Left cardiac atrium (tissue), 4 donors: ENCODE measurements at regions not wholly inside any gene's neighbourhood (a gene's known extent, or its start where the extent isn't known, plus 50 kb on each side); places are given as distances from the start of the nearest gene placed in this dataset.
"Not testable (repeated sequence)": the region's sequence is repeated elsewhere in the genome, so short reads cannot be mapped to it uniquely, and the experiment has no call there.

Experiments used
- ATAC-seq, 2 donors: fragments of 200-7000 bp; cut with Tn5 transposase; one replicate each; pipeline ENCODE4 v1.9.1; 2020; ENCODE audit warnings: mild to moderate bottlenecking in 2 of 2, moderate library complexity in 2 of 2
- DNase-seq: peaks from one replicate; pipeline ENCODE4 v3.0.0-alpha.2; 2020
- intact Hi-C, 2 donors: fragments of 100-400 bp; cut with DNase I; formaldehyde crosslinking; loops; one replicate each; pipeline versions ENCODE4 v1.14.1 to v1.15.1; 2022 to 2023
- donor health status: DM: no; HTN: yes; CAD: no.
- donor health status: DM: no; HTN: yes; CAD: no; lungs with severe emphysema.
- donor health status: DM: yes; HTN: yes; CAD: no.
- donor health status: Dilated cardiomyopathy.

GRCh38 chr21:23968008-23968407, 1639.3 kb downstream of the MRPL39 start:
- intact Hi-C loops = no loop called here

GRCh38 chr21:23963454-23963853, 1643.8 kb downstream of the MRPL39 start:
- intact Hi-C loops = no loop called here
- DNase-seq (no peak), ATAC-seq (no peak)

More at GRCh38 chr21:23968008-23968407, 1639.3 kb downstream of the MRPL39 start:
- ATAC-seq (no peak), DNase-seq (no peak)

- intact Hi-C loops = no loop called here
- DNase-seq = no peak
- ATAC-seq = no peak
These were observed 1646.5 kb downstream of the MRPL39 start for GRCh38 chr21:23960769-23961168.

- no peak for ATAC-seq
- intact Hi-C loops = loop anchor here in 1 of 2 donors (10.0 kb wide), 1 partner anchor 60 kb away; no protein-coding TSS in a partner anchor
- DNase-seq = no peak
These were observed 1652.0 kb downstream of the MRPL39 start for GRCh38 chr21:23955135-23955843.

- intact Hi-C loops = loop anchor here in 1 of 2 donors (10.0 kb wide), 1 partner anchor 63 kb away; no protein-coding TSS in a partner anchor
- no peak for DNase-seq
- no peak for ATAC-seq
These were observed 1655.0 kb downstream of the MRPL39 start for GRCh38 chr21:23952269-23952668.

- ATAC-seq (no peak), DNase-seq (no peak)
- intact Hi-C loops = loop anchor here in 1 of 2 donors (10.0 kb wide), 1 partner anchor 64 kb away; no protein-coding TSS in a partner anchor
These were observed 1656.0 kb downstream of the MRPL39 start for GRCh38 chr21:23951251-23951650.

- DNase-seq = no peak
- no peak for ATAC-seq
- intact Hi-C loops = loop anchor here in 1 of 2 donors (10.0 kb wide), 1 partner anchor 64 kb away; no protein-coding TSS in a partner anchor
These were observed 1656.9 kb downstream of the MRPL39 start for GRCh38 chr21:23950344-23950743.

- no peak for ATAC-seq
These were observed 1657.8 kb downstream of the MRPL39 start for GRCh38 chr21:23949493-23949892.

GRCh38 chr21:23939369-23940065, 1667.8 kb downstream of the MRPL39 start:
- DNase-seq (no peak), ATAC-seq (no peak)
- intact Hi-C loops = no loop called here

More at GRCh38 chr21:23949493-23949892, 1657.8 kb downstream of the MRPL39 start:
- DNase-seq = no peak
- intact Hi-C loops = no loop called here

- intact Hi-C loops = no loop called here
- no peak for DNase-seq
- no peak for ATAC-seq
These were observed 1670.3 kb downstream of the MRPL39 start for GRCh38 chr21:23936991-23937390.

GRCh38 chr21:23936224-23936623, 1671.1 kb downstream of the MRPL39 start:
- intact Hi-C loops = no loop called here
- ATAC-seq = no peak
- no peak for DNase-seq

GRCh38 chr21:23930565-23930964, 1676.7 kb downstream of the MRPL39 start:
- intact Hi-C loops = no loop called here
- DNase-seq = no peak

GRCh38 chr21:23926430-23926829, 1680.9 kb downstream of the MRPL39 start:
- DNase-seq, ATAC-seq, intact Hi-C loops: not testable (repeated sequence)

More at GRCh38 chr21:23930565-23930964, 1676.7 kb downstream of the MRPL39 start:
- no peak for ATAC-seq

GRCh38 chr21:23921670-23922418, 1685.4 kb downstream of the MRPL39 start:
- intact Hi-C loops = no loop called here
- no peak for ATAC-seq
- DNase-seq = no peak

GRCh38 chr21:23900727-23901126, 1706.6 kb downstream of the MRPL39 start:
- ATAC-seq (no peak), DNase-seq (no peak)
- intact Hi-C loops = no loop called here

- DNase-seq (no peak), ATAC-seq (no peak)
- intact Hi-C loops = no loop called here
These were observed 1707.7 kb downstream of the MRPL39 start for GRCh38 chr21:23899561-23899960.

GRCh38 chr21:23890652-23891051, 1716.6 kb downstream of the MRPL39 start:
- ATAC-seq (no peak), DNase-seq (no peak)
- intact Hi-C loops = no loop called here

GRCh38 chr21:23887725-23888306, 1719.5 kb downstream of the MRPL39 start:
- DNase-seq = no peak
- ATAC-seq = no peak
- intact Hi-C loops = no loop called here
